SIG-M5 treated with dmso at 0.1 percent for 504 hours (cell line): ENCODE measurements at regions not wholly inside any gene's neighbourhood (a gene's known extent, or its start where the extent isn't known, plus 50 kb on each side); places are given as distances from the start of the nearest gene placed in this dataset.

Experiments
- DNase-seq: peaks from one replicate; lab custom pipeline; 2025; ENCODE audit not compliant: unreplicated experiment; lab: John Stamatoyannopoulos, UW

DNA sequence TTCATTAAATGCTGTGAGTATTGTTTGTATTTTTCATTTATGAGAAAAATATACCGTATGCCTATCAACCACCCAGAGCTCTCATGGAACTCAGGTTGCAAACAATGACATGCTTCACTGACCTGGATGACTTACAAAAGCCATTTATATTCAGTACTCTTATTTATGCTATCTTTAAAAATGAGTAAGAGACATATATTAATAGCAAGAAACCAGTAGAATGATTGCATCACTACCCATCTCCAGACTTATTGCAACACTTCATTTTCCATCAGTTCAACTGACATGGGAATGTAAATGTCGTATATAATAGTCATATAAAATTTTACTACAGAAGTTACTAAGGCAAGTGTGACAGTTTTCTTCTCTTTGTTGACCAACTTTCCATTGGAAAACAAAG is 69.1 kb downstream of the OTP start:
- DNase-seq, result peak; percentile 85

GRCh38 chr5:77568555-77568954 is 70.0 kb downstream of the OTP start:
- no peak for DNase-seq

DNA sequence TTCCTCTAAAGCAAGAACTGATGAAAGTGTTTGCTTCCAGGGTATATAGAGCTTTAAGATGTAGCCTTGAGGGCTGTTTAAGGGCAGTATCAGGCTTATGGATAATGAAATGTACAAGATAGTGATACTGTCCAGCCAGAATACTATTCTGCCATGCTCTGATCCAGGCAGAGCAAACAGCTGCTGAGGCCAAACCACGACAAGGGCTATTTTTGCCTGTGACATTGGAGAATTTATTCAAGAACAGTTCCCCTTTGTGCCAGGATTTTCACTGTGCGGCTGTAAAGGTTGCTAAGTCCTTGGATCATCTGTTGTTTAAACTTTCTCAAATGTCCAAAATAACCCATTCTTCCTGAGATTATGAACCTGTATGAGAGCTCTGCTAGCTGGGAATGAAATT is 70.4 kb downstream of the OTP start:
- peak; percentile 60 for DNase-seq

- DNase-seq, result no peak
Measured at GRCh38 chr5:77563475-77563874, 71.4 kb upstream of the WDR41 start.

DNA sequence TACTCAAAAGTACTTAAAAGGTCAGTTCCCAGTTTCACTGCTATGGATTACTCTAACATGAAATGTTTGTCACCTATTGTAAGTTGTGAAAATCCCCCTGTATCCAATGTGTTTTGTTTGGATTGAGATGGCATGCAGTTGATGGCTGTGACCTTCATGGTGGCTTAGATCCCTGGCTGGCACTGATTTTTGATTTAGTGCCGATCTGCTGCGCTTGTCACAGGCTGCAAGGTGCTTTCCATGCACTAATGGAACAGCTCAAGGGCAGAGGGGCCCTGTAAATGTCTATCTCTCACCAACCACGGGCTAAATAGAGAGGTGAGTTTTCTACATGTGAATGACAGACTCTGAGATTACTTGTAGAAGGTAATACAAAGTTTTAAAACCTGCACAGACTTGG is 69.8 kb upstream of the WDR41 start:
- no peak for DNase-seq

GRCh38 chr5:77560677-77561263 is 68.7 kb upstream of the WDR41 start:
- DNase-seq, result peak; percentile 70

- no peak for DNase-seq
Measured at GRCh38 chr5:77558266-77558665, 66.2 kb upstream of the WDR41 start.

DNA sequence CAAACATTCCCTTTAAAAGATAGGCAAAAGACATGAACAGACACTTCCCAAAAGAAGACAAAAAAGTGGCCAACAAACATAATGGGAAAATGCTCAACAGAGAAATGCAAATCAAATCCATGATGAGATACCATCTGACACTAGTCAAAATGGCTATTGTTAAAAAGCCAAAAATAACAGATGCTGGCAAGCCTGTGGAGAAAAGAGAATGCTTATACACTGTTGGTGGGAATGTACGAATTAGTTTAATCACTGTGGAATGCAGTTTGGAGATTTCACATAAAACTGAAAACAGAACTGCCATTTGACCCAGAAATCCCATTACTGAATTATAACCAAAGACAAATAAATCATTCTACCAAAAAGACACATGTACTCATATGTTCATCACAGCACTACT is 58.3 kb upstream of the WDR41 start:
- DNase-seq, result no peak

GRCh38 chr5:77545285-77545684 is 53.2 kb upstream of the WDR41 start:
- DNase-seq, result no peak
